OCI-LY7 (cell line): ENCODE measurements at regions not wholly inside any gene's neighbourhood (a gene's known extent, or its start where the extent isn't known, plus 50 kb on each side); places are given as distances from the start of the nearest gene placed in this dataset.

Experiments used
- EZH2phosphoT487 ChIP-seq: fragments of 200-600 bp; sonication (generic); IDR thresholded peaks from 2 replicates; pipeline ENCODE4 v1.6.1; 2018; ENCODE audit warnings: low read depth, borderline replicate concordance, mild to moderate bottlenecking, mixed run types, antibody characterized with exemption, low read length, moderate library complexity, mixed read lengths
- TF ChIP-seq, protein P1 (sequence below): fragments of 200-600 bp; sonication (generic); conservative IDR thresholded peaks from 2 replicates; pipeline ENCODE4 v1.5.1; 2014; ENCODE audit warnings: mild to moderate bottlenecking, antibody characterized with exemption, low read length, moderate library complexity, mixed read lengths

DNA sequence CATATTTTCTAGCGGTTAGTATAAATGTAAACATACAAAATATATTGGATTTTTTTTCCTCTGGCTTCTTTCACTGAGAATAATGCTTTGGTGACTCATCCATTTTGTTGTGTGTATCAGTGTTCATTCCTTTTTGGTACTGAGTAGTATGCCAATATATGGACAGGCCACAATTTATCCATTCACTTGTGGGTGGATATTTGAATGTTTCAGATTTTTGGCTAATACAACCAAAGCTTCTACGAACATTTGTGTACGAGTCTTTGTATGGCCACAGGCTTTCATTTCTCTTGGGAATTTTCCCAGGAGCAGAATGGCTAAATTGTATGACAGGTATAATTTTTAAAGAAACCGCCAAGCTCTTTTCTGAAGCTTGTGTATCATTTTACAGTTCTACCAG, 677.5 kb downstream of the HDGFL1 start:
- TF ChIP-seq, protein P1, sequence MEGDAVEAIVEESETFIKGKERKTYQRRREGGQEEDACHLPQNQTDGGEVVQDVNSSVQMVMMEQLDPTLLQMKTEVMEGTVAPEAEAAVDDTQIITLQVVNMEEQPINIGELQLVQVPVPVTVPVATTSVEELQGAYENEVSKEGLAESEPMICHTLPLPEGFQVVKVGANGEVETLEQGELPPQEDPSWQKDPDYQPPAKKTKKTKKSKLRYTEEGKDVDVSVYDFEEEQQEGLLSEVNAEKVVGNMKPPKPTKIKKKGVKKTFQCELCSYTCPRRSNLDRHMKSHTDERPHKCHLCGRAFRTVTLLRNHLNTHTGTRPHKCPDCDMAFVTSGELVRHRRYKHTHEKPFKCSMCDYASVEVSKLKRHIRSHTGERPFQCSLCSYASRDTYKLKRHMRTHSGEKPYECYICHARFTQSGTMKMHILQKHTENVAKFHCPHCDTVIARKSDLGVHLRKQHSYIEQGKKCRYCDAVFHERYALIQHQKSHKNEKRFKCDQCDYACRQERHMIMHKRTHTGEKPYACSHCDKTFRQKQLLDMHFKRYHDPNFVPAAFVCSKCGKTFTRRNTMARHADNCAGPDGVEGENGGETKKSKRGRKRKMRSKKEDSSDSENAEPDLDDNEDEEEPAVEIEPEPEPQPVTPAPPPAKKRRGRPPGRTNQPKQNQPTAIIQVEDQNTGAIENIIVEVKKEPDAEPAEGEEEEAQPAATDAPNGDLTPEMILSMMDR: no peak
- TF ChIP-seq EZH2phosphoT487: no peak
